Ovary (tissue), 7 donors: ENCODE measurements at regions not wholly inside any gene's neighbourhood (a gene's known extent, or its start where the extent isn't known, plus 50 kb on each side); places are given as distances from the start of the nearest gene placed in this dataset.
A peak's percentile ranks its signal among the peaks of the same experiment; 100 is the strongest.

Experiments
- DNase-seq, 5 donors: peaks; one replicate each; pipeline ENCODE4 v3.0.0-alpha.2; 2019 to 2020
- H3K27ac ChIP-seq, 2 donors: fragments of 200-600 bp; one replicate each; pipeline versions ENCODE4 v1.5.1 to v1.8.0; 2019 to 2022
- H3K27me3 ChIP-seq: fragments of 200-600 bp; one replicate; pipeline ENCODE4 v1.8.0; 2022
- H3K36me3 ChIP-seq: fragments of 200-600 bp; sonication (generic); one replicate; pipeline ENCODE4 v1.5.1; 2019
- H3K4me1 ChIP-seq: one replicate; pipeline ENCODE4 v1.8.1; 2013; ENCODE audit warnings: mild to moderate bottlenecking, moderate library complexity; ENCODE audit not compliant: insufficient read depth
- H3K4me3 ChIP-seq: fragments of 200-600 bp; sonication (generic); one replicate; pipeline ENCODE4 v1.5.1; 2017
- H3K9me3 ChIP-seq, 2 donors: fragments of 200-600 bp in 1 of 2; sonication (generic) in 1 of 2; one replicate each; pipeline versions ENCODE4 v1.5.1 to v1.8.1; 2013 to 2019; ENCODE audit warnings: mild to moderate bottlenecking in 1 of 2, moderate library complexity in 1 of 2
- CTCF ChIP-seq, 3 donors: fragments of 450-650 bp in 2 of 3; fragments of 200-600 bp in 1 of 3; IDR thresholded peaks; one replicate each; pipeline versions ENCODE4 v1.5.1 to v1.8.0; 2016 to 2022; ENCODE audit warnings: antibody characterized with exemption in 3 of 3, mild to moderate bottlenecking in 1 of 3
- EP300 ChIP-seq: sonication (generic); formaldehyde crosslinking; IDR thresholded peaks from one replicate; pipeline ENCODE4 v1.6.1; 2017; ENCODE audit warnings: antibody characterized with exemption
- POLR2A ChIP-seq: fragments of 450-650 bp; IDR thresholded peaks from one replicate; pipeline ENCODE4 v1.6.1; 2017; ENCODE audit warnings: antibody characterized with exemption, mild to moderate bottlenecking, moderate library complexity
- WGBS, 3 donors: extraction: QIAGEN DNeasy Blood & Tissue Kit in 1 of 3; methylation state at CpG; one replicate each; pipeline versions ENCODE4 v1.1.5 to v1.1.7; 2013 to 2017; 5-methylcytosine and 5-hydroxymethylcytosine counted together
- intact Hi-C, 4 donors: fragments of 100-400 bp; cut with DNase I; formaldehyde crosslinking; loops; one replicate each; pipeline versions ENCODE4 v1.11.0 to v1.15.1; 2022 to 2023
- donor health status: DM: no; HTN: no; CAD: no; lungs with moderate emphysema.
- donor health status: DM: no; HTN: no; CAD: no.
- donor health status: Bipolar disorder and iron deficiency.
- donor health status: DM: no; HTN: no; CAD: no.
- donor health status: DM: yes; HTN: yes; CAD: no.

GRCh38 chr16:81185416-81185815, 53.1 kb upstream of the BCO1 start:
- intact Hi-C loops = no loop called here
- Histone ChIP-seq H3K9me3 (no peaks in the 10 kb centered on the region), H3K27me3 (no peaks in the 10 kb centered on the region), H3K36me3 (no peaks in the 10 kb centered on the region), H3K4me3 (no peak overlapping the region), H3K4me1 (peaks cover 7% of the 10 kb centered on the region), H3K27ac (no peak overlapping the region)
- TF ChIP-seq EP300 = no peak
- no peak for DNase-seq
- 81 to 90% (median 87%) methylated on average over 10 of the region's 10 CpGs for WGBS, 3 donors

GRCh38 chr16:81181013-81181720, 57.3 kb upstream of the BCO1 start:
- H3K27me3 ChIP-seq = no peaks in the 10 kb centered on the region
- H3K27ac ChIP-seq = peak overlapping the region; percentile 67 to 71
- TF ChIP-seq POLR2A (no peak), CTCF (IDR thresholded peaks at IDR 0.05) (no peak), EP300 (no peak)
- H3K4me1 ChIP-seq = peaks cover 3% of the 10 kb centered on the region
- H3K36me3 ChIP-seq = no peaks in the 10 kb centered on the region
- peak; percentile 82 to 92 (median 86) for DNase-seq
- intact Hi-C loops = no loop called here
- H3K9me3 ChIP-seq = no peaks in the 10 kb centered on the region
- 19 to 25% (median 25%) methylated on average over 13 of the region's 13 CpGs for WGBS, 3 donors
- H3K4me3 ChIP-seq = no peak overlapping the region

GRCh38 chr16:81180578-81180977, 57.9 kb upstream of the BCO1 start:
- no peaks in the 10 kb centered on the region for H3K36me3 ChIP-seq
- peaks cover 3% of the 10 kb centered on the region for H3K4me1 ChIP-seq
- no peaks in the 10 kb centered on the region for H3K27me3 ChIP-seq
- 53 to 69% (median 63%) methylated on average over 6 of the region's 6 CpGs for WGBS, 3 donors
- TF ChIP-seq POLR2A (no peak), CTCF (IDR thresholded peaks at IDR 0.05) (no peak), EP300 (no peak)
- H3K27ac ChIP-seq = peak overlapping the region in 1 of 2 donors; percentile 71
- intact Hi-C loops = no loop called here
- H3K9me3 ChIP-seq = no peaks in the 10 kb centered on the region
- DNase-seq = peak in 2 of 5 donors; percentile 34 to 38
- no peak overlapping the region for H3K4me3 ChIP-seq

GRCh38 chr16:81179219-81179618, 59.3 kb upstream of the BCO1 start:
- no peaks in the 10 kb centered on the region for H3K27me3 ChIP-seq
- WGBS, 3 donors = 76 to 86% (median 81%) methylated on average over 7 of the region's 7 CpGs
- no peaks in the 10 kb centered on the region for H3K36me3 ChIP-seq
- no peaks in the 10 kb centered on the region for H3K9me3 ChIP-seq
- no peak overlapping the region for H3K27ac ChIP-seq
- no peak for DNase-seq
- intact Hi-C loops = no loop called here
- peaks cover 3% of the 10 kb centered on the region for H3K4me1 ChIP-seq
- TF ChIP-seq POLR2A (no peak), CTCF (IDR thresholded peaks at IDR 0.05) (no peak), EP300 (no peak)
- no peak overlapping the region for H3K4me3 ChIP-seq

- Histone ChIP-seq H3K4me1 (no peaks in the 10 kb centered on the region), H3K36me3 (no peaks in the 10 kb centered on the region), H3K9me3 (no peaks in the 10 kb centered on the region), H3K27ac (no peak overlapping the region), H3K27me3 (no peaks in the 10 kb centered on the region), H3K4me3 (no peak overlapping the region)
- TF ChIP-seq POLR2A = no peak
- TF ChIP-seq CTCF (IDR thresholded peaks at IDR 0.05) = no peak
- no peak for TF ChIP-seq EP300
- no peak for DNase-seq
- WGBS, 3 donors = 59 to 70% (median 69%) methylated on average over 7 of the region's 7 CpGs
- intact Hi-C loops = no loop called here
Measured at GRCh38 chr16:81175325-81175891, 63.1 kb upstream of the BCO1 start.
